ENCODE measurements at regions not wholly inside any gene's neighbourhood (a gene's known extent, or its start where the extent isn't known, plus 50 kb on each side); places are given as distances from the start of the nearest gene placed in this dataset.
"Not testable (repeated sequence)": the region's sequence is repeated elsewhere in the genome, so short reads cannot be mapped to it uniquely, and the experiment has no call there.

- H3K36me3 ChIP-seq (ENCODE audit: control insufficient read depth in 1 of 2, insufficient read depth in 2 of 2, low read length in 2 of 2); H3K27me3 ChIP-seq (ENCODE audit: insufficient read depth, low read length); H3K23ac ChIP-seq (ENCODE audit: low read length); H3K14ac ChIP-seq (ENCODE audit: low read length); DNase-seq; H3K4ac ChIP-seq (ENCODE audit: low read depth, low read length); H3K18ac ChIP-seq (ENCODE audit: low read length); H3K79me1 ChIP-seq (ENCODE audit: low read length); H3K4me3 ChIP-seq (ENCODE audit: low read depth, low read length); H2BK5ac ChIP-seq (ENCODE audit: low read depth, low read length, poor library complexity); H2AFZ ChIP-seq (ENCODE audit: insufficient read depth, low read length, poor library complexity); H2AK5ac ChIP-seq (ENCODE audit: low read length); H3K4me1 ChIP-seq (ENCODE audit: control insufficient read depth in 1 of 2, insufficient read depth in 2 of 2, low read length in 2 of 2); H4K91ac ChIP-seq (ENCODE audit: low read depth, low read length); H3K27ac ChIP-seq (ENCODE audit: low read depth, low read length); H4K12ac ChIP-seq (ENCODE audit: low read depth, low read length); H3K9me3 ChIP-seq (ENCODE audit: insufficient read depth, low read depth, low read length); H3K79me2 ChIP-seq (ENCODE audit: control insufficient read depth, insufficient read depth, low read length, poor library complexity); H3K9ac ChIP-seq (ENCODE audit: low read length); H2BK12ac ChIP-seq (ENCODE audit: low read length); H3K4me2 ChIP-seq (ENCODE audit: low read length); H2BK120ac ChIP-seq (ENCODE audit: insufficient read depth, low read length, poor library complexity); H4K8ac ChIP-seq (ENCODE audit: low read depth, low read length): not testable (repeated sequence)
- no CpG with 5 or more reads among the region's 31 CpGs for WGBS (ENCODE audit: extremely low coverage, insufficient coverage, insufficient read length)
Observed at GRCh38 chr4:131750469-131750868, 1398.6 kb upstream of the PCDH10 start.

- not testable (repeated sequence) for H2AFZ ChIP-seq (ENCODE audit: insufficient read depth, low read length, poor library complexity); H2AK5ac ChIP-seq (ENCODE audit: low read length); H3K4me3 ChIP-seq (ENCODE audit: low read depth, low read length); H3K79me2 ChIP-seq (ENCODE audit: control insufficient read depth, insufficient read depth, low read length, poor library complexity); H3K23ac ChIP-seq (ENCODE audit: low read length); H3K9me3 ChIP-seq (ENCODE audit: insufficient read depth, low read depth, low read length); H3K18ac ChIP-seq (ENCODE audit: low read length); H3K27ac ChIP-seq (ENCODE audit: low read depth, low read length); H4K12ac ChIP-seq (ENCODE audit: low read depth, low read length); H3K4me2 ChIP-seq (ENCODE audit: low read length); H3K14ac ChIP-seq (ENCODE audit: low read length); H3K4ac ChIP-seq (ENCODE audit: low read depth, low read length); H3K27me3 ChIP-seq (ENCODE audit: insufficient read depth, low read length); H2BK5ac ChIP-seq (ENCODE audit: low read depth, low read length, poor library complexity); H4K8ac ChIP-seq (ENCODE audit: low read depth, low read length); H3K4me1 ChIP-seq (ENCODE audit: control insufficient read depth in 1 of 2, insufficient read depth in 2 of 2, low read length in 2 of 2); H3K36me3 ChIP-seq (ENCODE audit: control insufficient read depth in 1 of 2, insufficient read depth in 2 of 2, low read length in 2 of 2); H4K91ac ChIP-seq (ENCODE audit: low read depth, low read length); H2BK12ac ChIP-seq (ENCODE audit: low read length); H2BK120ac ChIP-seq (ENCODE audit: insufficient read depth, low read length, poor library complexity); H3K79me1 ChIP-seq (ENCODE audit: low read length); H3K9ac ChIP-seq (ENCODE audit: low read length)
- WGBS (ENCODE audit: extremely low coverage, insufficient coverage, insufficient read length) = no CpG with 5 or more reads among the region's 35 CpGs
- peak in 1 of 2 donors; percentile 2 for DNase-seq
Observed at GRCh38 chr4:131762234-131762633, 1386.9 kb upstream of the PCDH10 start.

- H2BK5ac ChIP-seq (ENCODE audit: low read depth, low read length, poor library complexity) = no peak overlapping the region
- H2BK120ac ChIP-seq (ENCODE audit: insufficient read depth, low read length, poor library complexity) = no peak overlapping the region
- no CpG with 5 or more reads among the region's 28 CpGs for WGBS (ENCODE audit: extremely low coverage, insufficient coverage, insufficient read length)
- H3K79me1 ChIP-seq (ENCODE audit: low read length) = no peaks in the 10 kb centered on the region
- no peak overlapping the region for H3K23ac ChIP-seq (ENCODE audit: low read length)
- no peak overlapping the region for H3K18ac ChIP-seq (ENCODE audit: low read length)
- no peaks in the 10 kb centered on the region for H3K79me2 ChIP-seq (ENCODE audit: control insufficient read depth, insufficient read depth, low read length, poor library complexity)
- H3K27me3 ChIP-seq (ENCODE audit: insufficient read depth, low read length) = no peaks in the 10 kb centered on the region
- H3K36me3 ChIP-seq (ENCODE audit: control insufficient read depth in 1 of 2, insufficient read depth in 2 of 2, low read length in 2 of 2) = no peaks in the 10 kb centered on the region
- H3K4me2 ChIP-seq (ENCODE audit: low read length) = no peak overlapping the region
- H2BK12ac ChIP-seq (ENCODE audit: low read length) = no peak overlapping the region
- H2AK5ac ChIP-seq (ENCODE audit: low read length) = no peak overlapping the region
- H3K14ac ChIP-seq (ENCODE audit: low read length) = no peak overlapping the region
- H3K9ac ChIP-seq (ENCODE audit: low read length) = no peak overlapping the region
- no peak for DNase-seq
- H3K27ac ChIP-seq (ENCODE audit: low read depth, low read length) = no peak overlapping the region
- no peak overlapping the region for H4K91ac ChIP-seq (ENCODE audit: low read depth, low read length)
- no peaks in the 10 kb centered on the region for H3K4me1 ChIP-seq (ENCODE audit: control insufficient read depth in 1 of 2, insufficient read depth in 2 of 2, low read length in 2 of 2)
- no peak overlapping the region for H2AFZ ChIP-seq (ENCODE audit: insufficient read depth, low read length, poor library complexity)
- no peak overlapping the region for H3K4ac ChIP-seq (ENCODE audit: low read depth, low read length)
- H4K8ac ChIP-seq (ENCODE audit: low read depth, low read length) = no peak overlapping the region
- H4K12ac ChIP-seq (ENCODE audit: low read depth, low read length) = no peak overlapping the region
- H3K4me3 ChIP-seq (ENCODE audit: low read depth, low read length) = no peak overlapping the region
- H3K9me3 ChIP-seq (ENCODE audit: insufficient read depth, low read depth, low read length) = peaks cover 2% of the 10 kb centered on the region
Observed at GRCh38 chr4:131764730-131765129, 1384.4 kb upstream of the PCDH10 start.

- not testable (repeated sequence) for H3K27ac ChIP-seq (ENCODE audit: low read depth, low read length); H3K4me1 ChIP-seq (ENCODE audit: control insufficient read depth in 1 of 2, insufficient read depth in 2 of 2, low read length in 2 of 2); H3K79me2 ChIP-seq (ENCODE audit: control insufficient read depth, insufficient read depth, low read length, poor library complexity); H3K9me3 ChIP-seq (ENCODE audit: insufficient read depth, low read depth, low read length); H2BK5ac ChIP-seq (ENCODE audit: low read depth, low read length, poor library complexity); H3K36me3 ChIP-seq (ENCODE audit: control insufficient read depth in 1 of 2, insufficient read depth in 2 of 2, low read length in 2 of 2); H3K79me1 ChIP-seq (ENCODE audit: low read length); H3K4me2 ChIP-seq (ENCODE audit: low read length); DNase-seq; H4K12ac ChIP-seq (ENCODE audit: low read depth, low read length); H3K27me3 ChIP-seq (ENCODE audit: insufficient read depth, low read length); H4K8ac ChIP-seq (ENCODE audit: low read depth, low read length); H3K14ac ChIP-seq (ENCODE audit: low read length); H3K9ac ChIP-seq (ENCODE audit: low read length); H2BK120ac ChIP-seq (ENCODE audit: insufficient read depth, low read length, poor library complexity); H3K23ac ChIP-seq (ENCODE audit: low read length); H3K18ac ChIP-seq (ENCODE audit: low read length); H4K91ac ChIP-seq (ENCODE audit: low read depth, low read length); H2AFZ ChIP-seq (ENCODE audit: insufficient read depth, low read length, poor library complexity); H3K4me3 ChIP-seq (ENCODE audit: low read depth, low read length); H2BK12ac ChIP-seq (ENCODE audit: low read length); H3K4ac ChIP-seq (ENCODE audit: low read depth, low read length); H2AK5ac ChIP-seq (ENCODE audit: low read length)
- no CpG with 5 or more reads among the region's 3 CpGs for WGBS (ENCODE audit: extremely low coverage, insufficient coverage, insufficient read length)
Observed at GRCh38 chr4:131774382-131774781, 1374.7 kb upstream of the PCDH10 start.
